CD8-positive, alpha-beta memory T cell (primary cell): ENCODE measurements at regions not wholly inside any gene's neighbourhood (a gene's known extent, or its start where the extent isn't known, plus 50 kb on each side); places are given as distances from the start of the nearest gene placed in this dataset.
A peak's percentile ranks its signal among the peaks of the same experiment; 100 is the strongest.

Experiments used
- CTCF ChIA-PET: fragments of 350-600 bp; sonication (Branson Sonifier 250); formaldehyde crosslinking; loops from one replicate; lab custom pipeline; 2021; ENCODE audit warnings: antibody characterized with exemption; lab: Charles Lee
- POLR2A ChIA-PET: fragments of 350-600 bp; sonication (Branson Sonifier 250); formaldehyde crosslinking; loops from one replicate; lab custom pipeline; 2021; ENCODE audit warnings: antibody characterized with exemption; lab: Charles Lee
- DNase-seq, 5 donors: peaks; one replicate each; pipeline versions ENCODE4 v3.0.0 to v3.0.0-alpha.2; 2020 to 2022; ENCODE audit warnings: mixed read lengths in 1 of 5
- H3K27ac ChIP-seq: one replicate; pipeline ENCODE4 v1.7.0; 2013; ENCODE audit warnings: low read depth, mild to moderate bottlenecking, low read length, moderate library complexity
- H3K27me3 ChIP-seq: 2 replicates; pipeline ENCODE4 v1.7.0; 2013; ENCODE audit warnings: low read length, mild to moderate bottlenecking; ENCODE audit not compliant: insufficient read depth, poor library complexity, severe bottlenecking
- H3K36me3 ChIP-seq: 2 replicates; pipeline ENCODE4 v1.7.0; 2013; ENCODE audit warnings: mild to moderate bottlenecking, low read length, moderate library complexity; ENCODE audit not compliant: insufficient read depth
- H3K4me1 ChIP-seq: 2 replicates; pipeline ENCODE4 v1.7.0; 2013; ENCODE audit warnings: mild to moderate bottlenecking, low read length, moderate library complexity; ENCODE audit not compliant: insufficient read depth
- H3K4me3 ChIP-seq: 2 replicates; pipeline ENCODE4 v1.7.0; 2013; ENCODE audit warnings: mild to moderate bottlenecking, low read length
- H3K9me3 ChIP-seq: 2 replicates; pipeline ENCODE4 v1.7.0; 2013; ENCODE audit warnings: mild to moderate bottlenecking, low read length
- H3K27ac Mint-ChIP-seq, 8 donors: one replicate each; pipeline ENCODE4 v1.8.0; 2020 to 2021; ENCODE audit warnings: mixed read lengths in 8 of 8, mild to moderate bottlenecking in 6 of 8, inconsistent platforms in 3 of 8, moderate library complexity in 3 of 8
- H3K27me3 Mint-ChIP-seq, 2 donors: one replicate each; pipeline ENCODE4 v1.8.0; 2020 to 2021; ENCODE audit warnings: mixed read lengths in 2 of 2, mild to moderate bottlenecking in 1 of 2, moderate library complexity in 1 of 2
- H3K36me3 Mint-ChIP-seq, 3 donors: one replicate each; pipeline ENCODE4 v1.8.0; 2020 to 2021; ENCODE audit warnings: mixed read lengths in 3 of 3, inconsistent platforms in 1 of 3, mild to moderate bottlenecking in 1 of 3
- H3K4me1 Mint-ChIP-seq, 3 donors: one replicate each; pipeline ENCODE4 v1.8.0; 2020 to 2021; ENCODE audit warnings: mixed read lengths in 3 of 3, inconsistent platforms in 1 of 3, mild to moderate bottlenecking in 1 of 3
- H3K4me3 Mint-ChIP-seq, 7 donors: one replicate each; pipeline ENCODE4 v1.8.0; 2020 to 2021; ENCODE audit warnings: mixed read lengths in 7 of 7, mild to moderate bottlenecking in 6 of 7, moderate library complexity in 4 of 7, inconsistent platforms in 2 of 7
- H3K9me3 Mint-ChIP-seq, 5 donors: one replicate each; pipeline ENCODE4 v1.8.0; 2020 to 2022; ENCODE audit warnings: mixed read lengths in 5 of 5, mild to moderate bottlenecking in 3 of 5, moderate library complexity in 2 of 5, inconsistent platforms in 1 of 5

- POLR2A ChIA-PET, result no interaction called here
- peaks cover 3 to 23% of the 10 kb centered on the region in 2 donors for H3K27me3 Mint-ChIP-seq
- Histone ChIP-seq H3K36me3 (no peaks in the 10 kb centered on the region), H3K27me3 (no peaks in the 10 kb centered on the region), H3K4me1 (no peaks in the 10 kb centered on the region), H3K9me3 (no peaks in the 10 kb centered on the region), H3K4me3 (no peak overlapping the region), H3K27ac (no peak overlapping the region)
- no peaks in the 10 kb centered on the region for H3K9me3 Mint-ChIP-seq
- H3K4me3 Mint-ChIP-seq, result no peak overlapping the region
- DNase-seq, result no peak
- no peaks in the 10 kb centered on the region for H3K4me1 Mint-ChIP-seq
- CTCF ChIA-PET, result no interaction called here
- H3K27ac Mint-ChIP-seq, result no peak overlapping the region
- H3K36me3 Mint-ChIP-seq, result no peaks in the 10 kb centered on the region
Measured at GRCh38 chr2:196538646-196539045, 100.9 kb upstream of the CCDC150 start.

- H3K4me3 Mint-ChIP-seq, result no peak overlapping the region
Measured at GRCh38 chr2:196544906-196545433, 94.5 kb upstream of the CCDC150 start.

GRCh38 chr2:196546151-196546919 lies 93.2 kb upstream of the CCDC150 start:
- POLR2A ChIA-PET, result no interaction called here

More at GRCh38 chr2:196544906-196545433, 94.5 kb upstream of the CCDC150 start:
- peaks cover 5 to 32% of the 10 kb centered on the region in 2 donors for H3K27me3 Mint-ChIP-seq
- no peaks in the 10 kb centered on the region for H3K4me1 Mint-ChIP-seq
- ChIA-PET POLR2A (no interaction called here), CTCF (no interaction called here)
- no peak for DNase-seq
- no peak overlapping the region for H3K27ac Mint-ChIP-seq
- no peak overlapping the region for H3K4me3 ChIP-seq
- no peaks in the 10 kb centered on the region for H3K36me3 ChIP-seq
- H3K4me1 ChIP-seq, result no peaks in the 10 kb centered on the region
- no peaks in the 10 kb centered on the region for H3K36me3 Mint-ChIP-seq
- H3K9me3 Mint-ChIP-seq, result no peaks in the 10 kb centered on the region
- H3K27me3 ChIP-seq, result no peaks in the 10 kb centered on the region
- no peaks in the 10 kb centered on the region for H3K9me3 ChIP-seq
- H3K27ac ChIP-seq, result no peak overlapping the region

GRCh38 chr2:196549052-196549451 lies 90.5 kb upstream of the CCDC150 start:
- Histone ChIP-seq H3K9me3 (no peaks in the 10 kb centered on the region), H3K4me1 (no peaks in the 10 kb centered on the region), H3K27ac (no peak overlapping the region), H3K36me3 (no peaks in the 10 kb centered on the region), H3K27me3 (no peaks in the 10 kb centered on the region), H3K4me3 (no peak overlapping the region)
- ChIA-PET CTCF (no interaction called here), POLR2A (no interaction called here)
- no peak for DNase-seq
- H3K27ac Mint-ChIP-seq, result no peak overlapping the region
- H3K36me3 Mint-ChIP-seq, result no peaks in the 10 kb centered on the region
- no peaks in the 10 kb centered on the region for H3K4me1 Mint-ChIP-seq
- peaks cover 10 to 25% of the 10 kb centered on the region in 2 donors for H3K27me3 Mint-ChIP-seq
- H3K4me3 Mint-ChIP-seq, result no peak overlapping the region
- H3K9me3 Mint-ChIP-seq, result no peaks in the 10 kb centered on the region

More at GRCh38 chr2:196546151-196546919, 93.2 kb upstream of the CCDC150 start:
- H3K4me3 Mint-ChIP-seq, result no peak overlapping the region
- H3K27me3 Mint-ChIP-seq, result peaks cover 5 to 28% of the 10 kb centered on the region in 2 donors
- Histone ChIP-seq H3K4me3 (no peak overlapping the region), H3K4me1 (no peaks in the 10 kb centered on the region), H3K9me3 (no peaks in the 10 kb centered on the region), H3K27me3 (no peaks in the 10 kb centered on the region), H3K27ac (no peak overlapping the region), H3K36me3 (no peaks in the 10 kb centered on the region)
- DNase-seq, result no peak
- H3K9me3 Mint-ChIP-seq, result no peaks in the 10 kb centered on the region
- H3K4me1 Mint-ChIP-seq, result no peaks in the 10 kb centered on the region
- no peak overlapping the region for H3K27ac Mint-ChIP-seq
- CTCF ChIA-PET, result no interaction called here
- no peaks in the 10 kb centered on the region for H3K36me3 Mint-ChIP-seq

GRCh38 chr2:196551014-196551413 lies 88.5 kb upstream of the CCDC150 start:
- Histone ChIP-seq H3K36me3 (no peaks in the 10 kb centered on the region), H3K27me3 (no peaks in the 10 kb centered on the region), H3K4me3 (no peak overlapping the region), H3K4me1 (no peaks in the 10 kb centered on the region), H3K27ac (no peak overlapping the region), H3K9me3 (no peaks in the 10 kb centered on the region)
- CTCF ChIA-PET, result no interaction called here
- Mint-ChIP-seq H3K4me1 (no peaks in the 10 kb centered on the region), H3K9me3 (no peaks in the 10 kb centered on the region), H3K4me3 (no peak overlapping the region), H3K27me3 (peaks cover 7 to 9% of the 10 kb centered on the region in 2 donors), H3K27ac (no peak overlapping the region), H3K36me3 (no peaks in the 10 kb centered on the region)
- POLR2A ChIA-PET, result no interaction called here
- no peak for DNase-seq

GRCh38 chr2:196555161-196555560 lies 84.4 kb upstream of the CCDC150 start:
- ChIA-PET POLR2A (no interaction called here), CTCF (no interaction called here)
- no peaks in the 10 kb centered on the region for H3K27me3 ChIP-seq
- Mint-ChIP-seq H3K9me3 (no peaks in the 10 kb centered on the region), H3K27me3 (peaks cover 3 to 5% of the 10 kb centered on the region in 2 donors), H3K27ac (no peak overlapping the region), H3K36me3 (no peaks in the 10 kb centered on the region), H3K4me3 (no peak overlapping the region), H3K4me1 (no peaks in the 10 kb centered on the region)
- H3K27ac ChIP-seq, result no peak overlapping the region
- no peaks in the 10 kb centered on the region for H3K9me3 ChIP-seq
- DNase-seq, result no peak
- H3K4me3 ChIP-seq, result no peak overlapping the region
- no peaks in the 10 kb centered on the region for H3K4me1 ChIP-seq
- H3K36me3 ChIP-seq, result no peaks in the 10 kb centered on the region

GRCh38 chr2:196555726-196556125 lies 83.8 kb upstream of the CCDC150 start:
- POLR2A ChIA-PET, result no interaction called here
- no peaks in the 10 kb centered on the region for H3K36me3 Mint-ChIP-seq
- peaks cover 0 to under 1% (median 0%) of the 10 kb centered on the region in 5 donors for H3K9me3 Mint-ChIP-seq
- no peak overlapping the region for H3K4me3 Mint-ChIP-seq
- no peaks in the 10 kb centered on the region for H3K9me3 ChIP-seq
- DNase-seq, result no peak
- no peaks in the 10 kb centered on the region for H3K4me1 Mint-ChIP-seq
- no peaks in the 10 kb centered on the region for H3K27me3 ChIP-seq
- H3K27ac Mint-ChIP-seq, result peak overlapping the region in 1 of 8 donors; percentile 56
- H3K27ac ChIP-seq, result no peak overlapping the region
- H3K4me1 ChIP-seq, result no peaks in the 10 kb centered on the region
- peaks cover 3 to 5% of the 10 kb centered on the region in 2 donors for H3K27me3 Mint-ChIP-seq
- no peaks in the 10 kb centered on the region for H3K36me3 ChIP-seq
- CTCF ChIA-PET, result no interaction called here
- no peak overlapping the region for H3K4me3 ChIP-seq

DNA sequence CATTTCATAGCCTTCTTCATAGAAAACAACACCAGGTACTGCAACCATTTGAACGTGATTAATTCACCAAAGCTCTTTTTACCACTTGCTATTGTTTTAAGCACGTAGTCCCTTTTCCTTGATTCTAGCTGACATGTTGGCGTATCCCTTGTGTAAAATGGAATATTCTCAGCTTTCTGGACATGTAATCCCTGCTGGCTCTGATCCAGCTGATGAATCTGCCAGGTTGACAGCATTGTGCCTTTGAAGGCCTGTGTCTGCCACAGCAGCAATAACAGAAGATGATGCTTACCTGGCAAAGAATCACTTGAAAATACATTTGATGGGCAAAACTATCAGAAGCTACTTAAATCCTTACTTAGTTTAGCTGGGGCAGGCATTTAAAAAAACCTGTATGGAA lies 81.0 kb upstream of the CCDC150 start:
- no peak overlapping the region for H3K4me3 Mint-ChIP-seq
- Histone ChIP-seq H3K27ac (no peak overlapping the region), H3K36me3 (no peaks in the 10 kb centered on the region), H3K27me3 (no peaks in the 10 kb centered on the region), H3K4me1 (no peaks in the 10 kb centered on the region), H3K4me3 (no peak overlapping the region), H3K9me3 (no peaks in the 10 kb centered on the region)
- H3K4me1 Mint-ChIP-seq, result no peaks in the 10 kb centered on the region
- H3K27me3 Mint-ChIP-seq, result peaks cover 6 to 11% of the 10 kb centered on the region in 2 donors
- peaks cover 0 to 3% (median 0%) of the 10 kb centered on the region in 3 donors for H3K36me3 Mint-ChIP-seq
- POLR2A ChIA-PET, result no interaction called here
- peaks cover 0 to 9% (median 5%) of the 10 kb centered on the region in 5 donors for H3K9me3 Mint-ChIP-seq
- CTCF ChIA-PET, result no interaction called here
- peak overlapping the region in 1 of 8 donors; percentile 91 for H3K27ac Mint-ChIP-seq
- no peak for DNase-seq
